Naive thymus-derived CD4-positive, alpha-beta T cell (primary cell): ENCODE measurements at regions not wholly inside any gene's neighbourhood (a gene's known extent, or its start where the extent isn't known, plus 50 kb on each side); places are given as distances from the start of the nearest gene placed in this dataset.

ENCODE experiments used
- ATAC-seq: fragments of 150-1000 bp; cut with Tn5 transposase; 2 replicates; pipeline ENCODE4 v1.10.0; 2021; ENCODE audit warnings: mild to moderate bottlenecking, moderate library complexity
- CTCF ChIA-PET: fragments of 350-600 bp; sonication (Branson Sonifier 250); formaldehyde crosslinking; loops from one replicate; lab custom pipeline; 2021; ENCODE audit warnings: antibody characterized with exemption; lab: Charles Lee
- POLR2A ChIA-PET: fragments of 350-600 bp; sonication (Branson Sonifier 250); formaldehyde crosslinking; loops from one replicate; lab custom pipeline; 2021; ENCODE audit warnings: antibody characterized with exemption, inconsistent platforms; lab: Charles Lee
- DNase-seq, 9 donors: peaks; one replicate each; pipeline versions ENCODE4 v3.0.0 to v3.0.0-alpha.2; 2020 to 2022; ENCODE audit warnings: mixed read lengths in 1 of 9
- H3K27ac ChIP-seq: one replicate; pipeline ENCODE4 v1.7.0; 2013; ENCODE audit warnings: mild to moderate bottlenecking, low read depth, low read length, moderate library complexity
- H3K27me3 ChIP-seq, 2 donors: one replicate each; pipeline ENCODE4 v1.7.0; 2013; ENCODE audit warnings: low read length in 2 of 2, mild to moderate bottlenecking in 2 of 2, moderate library complexity in 2 of 2; ENCODE audit not compliant: control insufficient read depth in 2 of 2, insufficient read depth in 2 of 2
- H3K36me3 ChIP-seq, 3 experiments: 1 replicate in 2 of 3; 2 replicates in 1 of 3; pipeline ENCODE4 v1.7.0; 2013; ENCODE audit warnings: low read length in 3 of 3, mild to moderate bottlenecking in 3 of 3, moderate library complexity in 1 of 3; ENCODE audit not compliant: insufficient read depth in 3 of 3, control insufficient read depth in 2 of 3
- H3K4me1 ChIP-seq, 2 donors: one replicate each; pipeline ENCODE4 v1.7.0; 2013; ENCODE audit warnings: low read length in 2 of 2, mild to moderate bottlenecking in 2 of 2, moderate library complexity in 1 of 2; ENCODE audit not compliant: control insufficient read depth in 2 of 2, insufficient read depth in 2 of 2
- H3K4me3 ChIP-seq: 2 replicates; pipeline ENCODE4 v1.7.0; 2013; ENCODE audit warnings: mild to moderate bottlenecking, low read length
- H3K9me3 ChIP-seq, 3 experiments: 1 replicate in 2 of 3; 2 replicates in 1 of 3; pipeline ENCODE4 v1.7.0; 2013; ENCODE audit warnings: low read length in 3 of 3; ENCODE audit not compliant: control insufficient read depth in 2 of 3
- H3K27ac Mint-ChIP-seq, 9 donors: one replicate each; pipeline ENCODE4 v1.8.0; 2020 to 2022; ENCODE audit warnings: mixed read lengths in 9 of 9, mild to moderate bottlenecking in 8 of 9, moderate library complexity in 5 of 9, inconsistent platforms in 2 of 9
- H3K27me3 Mint-ChIP-seq, 5 donors: one replicate each; pipeline ENCODE4 v1.8.0; 2021 to 2022; ENCODE audit warnings: mixed read lengths in 5 of 5, mild to moderate bottlenecking in 1 of 5
- H3K36me3 Mint-ChIP-seq, 5 donors: one replicate each; pipeline ENCODE4 v1.8.0; 2020 to 2022; ENCODE audit warnings: mixed read lengths in 5 of 5, mild to moderate bottlenecking in 3 of 5, inconsistent platforms in 1 of 5
- H3K4me1 Mint-ChIP-seq, 7 donors: one replicate each; pipeline ENCODE4 v1.8.0; 2020 to 2022; ENCODE audit warnings: mixed read lengths in 7 of 7, mild to moderate bottlenecking in 3 of 7, inconsistent platforms in 1 of 7
- H3K4me3 Mint-ChIP-seq, 10 donors: one replicate each; pipeline ENCODE4 v1.8.0; 2020 to 2022; ENCODE audit warnings: mild to moderate bottlenecking in 10 of 10, mixed read lengths in 10 of 10, moderate library complexity in 6 of 10, inconsistent platforms in 2 of 10
- H3K9me3 Mint-ChIP-seq, 11 donors: one replicate each; pipeline ENCODE4 v1.8.0; 2020 to 2022; ENCODE audit warnings: mixed read lengths in 11 of 11, mild to moderate bottlenecking in 4 of 11, inconsistent platforms in 1 of 11, moderate library complexity in 1 of 11
- intact Hi-C, 2 donors: fragments of 100-400 bp; cut with micrococcal nuclease; formaldehyde crosslinking; loops; one replicate each; pipeline ENCODE4 v1.15.1; 2023

DNA sequence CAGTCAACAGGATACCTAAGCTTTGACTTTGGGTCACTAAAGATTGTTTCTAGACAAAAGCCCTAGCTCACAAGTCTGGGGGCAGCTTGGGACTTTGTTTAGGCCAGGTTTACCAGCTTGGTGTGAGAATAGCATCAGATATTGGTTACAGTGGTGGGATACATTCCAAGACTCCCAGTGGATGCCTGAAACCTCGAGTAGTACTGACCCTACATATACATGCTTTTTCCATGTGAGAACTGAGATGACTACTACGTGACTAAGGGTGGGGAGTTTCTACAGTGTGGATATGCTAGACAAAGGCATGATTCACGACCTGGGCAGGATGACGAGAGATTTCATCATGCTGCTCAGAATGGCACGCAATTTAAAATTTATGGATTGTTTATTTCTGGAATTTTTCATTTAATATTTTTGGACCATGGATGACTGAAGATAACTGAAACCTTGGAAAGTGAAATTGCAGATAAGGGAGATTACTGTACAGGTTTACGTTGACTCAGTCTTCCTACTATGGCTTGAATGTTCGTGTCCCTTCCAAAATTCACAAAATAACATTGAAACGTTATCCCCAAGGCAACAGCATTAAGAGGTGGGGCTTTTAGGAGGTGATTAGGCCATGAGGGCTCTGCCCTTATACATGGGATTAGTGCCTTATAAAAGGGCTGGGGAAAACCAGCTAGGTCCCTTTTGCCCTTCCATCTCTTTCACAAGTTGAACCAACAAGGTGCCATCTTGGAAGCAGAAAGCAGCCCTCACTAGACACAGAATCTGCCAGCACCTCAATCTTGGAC lies 50.2 kb upstream of the CTAGE1 start:
- intact Hi-C loops = no loop called here
- CTCF ChIA-PET = no interaction called here

GRCh38 chr18:22468554-22468891 lies 50.8 kb upstream of the CTAGE1 start:
- no peaks in the 10 kb centered on the region for H3K27me3 ChIP-seq
- ATAC-seq (no peak), DNase-seq (no peak)
- Mint-ChIP-seq H3K4me3 (no peak overlapping the region), H3K36me3 (peaks cover 0 to 4% (median 0%) of the 10 kb centered on the region in 5 donors), H3K27me3 (peaks cover 0 to 5% (median 0%) of the 10 kb centered on the region in 5 donors), H3K4me1 (peaks cover 0 to 2% (median 0%) of the 10 kb centered on the region in 7 donors), H3K27ac (no peak overlapping the region), H3K9me3 (peaks cover 0 to 13% (median 4%) of the 10 kb centered on the region in 11 donors)
- H3K4me1 ChIP-seq = peaks cover 0 to 15% of the 10 kb centered on the region in 2 donors
- H3K27ac ChIP-seq = no peak overlapping the region
- H3K36me3 ChIP-seq = no peaks in the 10 kb centered on the region
- CTCF ChIA-PET = no interaction called here
- no peak overlapping the region for H3K4me3 ChIP-seq
- intact Hi-C loops = no loop called here
- POLR2A ChIA-PET = no interaction called here
- H3K9me3 ChIP-seq = no peaks in the 10 kb centered on the region

More for the DNA sequence above, 50.2 kb upstream of the CTAGE1 start:
- Mint-ChIP-seq H3K36me3 (peaks cover 0 to 4% (median 0%) of the 10 kb centered on the region in 5 donors), H3K4me1 (peaks cover 0 to 2% (median 0%) of the 10 kb centered on the region in 7 donors), H3K4me3 (no peak overlapping the region), H3K27me3 (peaks cover 0 to 5% (median 0%) of the 10 kb centered on the region in 5 donors), H3K27ac (no peak overlapping the region), H3K9me3 (peaks cover 0 to 13% (median 3%) of the 10 kb centered on the region in 11 donors)
- ATAC-seq = no peak
- no peaks in the 10 kb centered on the region for H3K9me3 ChIP-seq
- H3K36me3 ChIP-seq = no peaks in the 10 kb centered on the region
- H3K27me3 ChIP-seq = no peaks in the 10 kb centered on the region
- no peak overlapping the region for H3K27ac ChIP-seq
- no peak for DNase-seq
- H3K4me1 ChIP-seq = peaks cover 0 to 15% of the 10 kb centered on the region in 2 donors
- H3K4me3 ChIP-seq = no peak overlapping the region
- POLR2A ChIA-PET = no interaction called here

DNA sequence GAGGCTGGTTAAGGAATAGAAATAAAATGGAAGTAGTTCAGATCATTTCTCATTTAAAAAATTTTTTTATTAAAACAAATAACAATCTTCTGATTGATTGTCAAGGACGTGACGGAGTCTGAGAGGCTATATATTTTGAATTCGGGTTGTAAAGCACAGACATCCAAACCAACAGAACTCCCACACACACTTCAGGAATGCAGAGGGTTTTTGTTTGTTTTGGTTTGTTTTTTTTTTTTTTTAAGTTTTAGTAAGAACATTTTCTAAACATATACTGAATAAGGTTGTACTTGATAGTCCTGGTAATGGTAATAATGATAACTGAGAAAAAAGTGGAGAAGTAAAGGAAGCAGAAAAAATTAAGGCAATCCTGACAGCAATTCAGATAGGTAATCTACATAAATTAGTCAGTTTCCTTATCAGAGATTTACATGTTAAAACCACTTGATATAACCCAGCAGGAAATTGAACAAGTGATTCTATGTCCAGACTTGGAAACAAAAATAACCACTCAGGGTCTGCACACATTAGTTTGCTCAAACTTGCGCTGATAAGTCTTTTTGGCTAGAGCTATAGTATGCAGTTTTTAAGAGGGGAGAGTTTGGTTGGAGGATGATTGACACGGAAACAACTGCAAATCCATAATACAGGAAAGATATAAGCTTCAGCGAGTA lies 51.5 kb upstream of the CTAGE1 start:
- Histone ChIP-seq H3K4me3 (no peak overlapping the region), H3K36me3 (no peaks in the 10 kb centered on the region), H3K9me3 (no peaks in the 10 kb centered on the region), H3K27ac (no peak overlapping the region), H3K27me3 (no peaks in the 10 kb centered on the region), H3K4me1 (peaks cover 0 to 15% of the 10 kb centered on the region in 2 donors)
- CTCF ChIA-PET = no interaction called here
- peaks cover 0 to 11% (median 4%) of the 10 kb centered on the region in 5 donors for H3K27me3 Mint-ChIP-seq
- peaks cover 0 to 2% (median 0%) of the 10 kb centered on the region in 7 donors for H3K4me1 Mint-ChIP-seq
- intact Hi-C loops = no loop called here
- no peak for DNase-seq
- ATAC-seq = no peak
- H3K36me3 Mint-ChIP-seq = peaks cover 0 to 4% (median 0%) of the 10 kb centered on the region in 5 donors
- POLR2A ChIA-PET = no interaction called here
- H3K27ac Mint-ChIP-seq = no peak overlapping the region
- no peak overlapping the region for H3K4me3 Mint-ChIP-seq
- H3K9me3 Mint-ChIP-seq = peaks cover 0 to 13% (median 4%) of the 10 kb centered on the region in 11 donors

DNA sequence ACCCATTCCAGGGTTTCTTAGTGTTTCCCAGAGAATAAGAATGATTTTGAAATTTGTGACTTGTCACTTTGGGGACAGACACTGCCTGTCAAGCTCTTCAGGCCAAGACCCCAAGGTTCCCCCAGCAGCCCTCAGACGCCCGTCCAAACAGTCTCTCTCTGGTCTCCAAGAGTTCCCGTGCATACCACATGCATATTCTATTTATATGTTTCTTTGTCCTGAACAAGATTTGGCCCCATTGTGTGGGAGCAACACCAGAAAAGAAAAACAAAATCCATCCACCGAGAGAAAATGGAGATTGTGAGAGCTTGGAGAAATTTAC lies 52.2 kb upstream of the CTAGE1 start:
- DNase-seq = no peak
- ChIA-PET POLR2A (no interaction called here), CTCF (no interaction called here)
- Histone ChIP-seq H3K27ac (no peak overlapping the region), H3K27me3 (no peaks in the 10 kb centered on the region), H3K4me1 (peaks cover 0 to 15% of the 10 kb centered on the region in 2 donors), H3K36me3 (no peaks in the 10 kb centered on the region), H3K9me3 (no peaks in the 10 kb centered on the region), H3K4me3 (no peak overlapping the region)
- Mint-ChIP-seq H3K4me1 (peaks cover 0 to 2% (median 0%) of the 10 kb centered on the region in 7 donors), H3K27ac (no peak overlapping the region), H3K4me3 (no peak overlapping the region), H3K9me3 (peaks cover 0 to 8% (median 4%) of the 10 kb centered on the region in 11 donors), H3K36me3 (peaks cover 0 to 4% (median 0%) of the 10 kb centered on the region in 5 donors), H3K27me3 (peaks cover 0 to 11% (median 4%) of the 10 kb centered on the region in 5 donors)
- ATAC-seq = no peak
- intact Hi-C loops = no loop called here

GRCh38 chr18:22470248-22471235 lies 52.8 kb upstream of the CTAGE1 start:
- no peak overlapping the region for H3K4me3 Mint-ChIP-seq
- no peaks in the 10 kb centered on the region for H3K36me3 ChIP-seq
- DNase-seq (no peak), ATAC-seq (no peak)
- peaks cover 0 to 11% (median 10%) of the 10 kb centered on the region in 5 donors for H3K27me3 Mint-ChIP-seq
- ChIA-PET CTCF (no interaction called here), POLR2A (no interaction called here)
- peaks cover 0 to 14% of the 10 kb centered on the region in 2 donors for H3K4me1 ChIP-seq
- peaks cover 0 to 2% (median 0%) of the 10 kb centered on the region in 7 donors for H3K4me1 Mint-ChIP-seq
- intact Hi-C loops = no loop called here
- no peak overlapping the region for H3K27ac Mint-ChIP-seq
- H3K9me3 ChIP-seq = no peaks in the 10 kb centered on the region
- H3K27me3 ChIP-seq = no peaks in the 10 kb centered on the region
- peaks cover 0 to 13% (median 4%) of the 10 kb centered on the region in 11 donors for H3K9me3 Mint-ChIP-seq
- no peak overlapping the region for H3K4me3 ChIP-seq
- H3K27ac ChIP-seq = no peak overlapping the region
- H3K36me3 Mint-ChIP-seq = peaks cover 0 to 5% (median 0%) of the 10 kb centered on the region in 5 donors

GRCh38 chr18:22471546-22472131 lies 53.9 kb upstream of the CTAGE1 start:
- ChIA-PET CTCF (no interaction called here), POLR2A (no interaction called here)
- H3K27me3 Mint-ChIP-seq = peaks cover 0 to 14% (median 10%) of the 10 kb centered on the region in 5 donors
- H3K27ac Mint-ChIP-seq = no peak overlapping the region
- H3K4me3 Mint-ChIP-seq = no peak overlapping the region
- Histone ChIP-seq H3K27me3 (no peaks in the 10 kb centered on the region), H3K9me3 (no peaks in the 10 kb centered on the region), H3K36me3 (no peaks in the 10 kb centered on the region), H3K4me1 (peaks cover 0 to 3% of the 10 kb centered on the region in 2 donors), H3K4me3 (no peak overlapping the region), H3K27ac (no peak overlapping the region)
- intact Hi-C loops = no loop called here
- DNase-seq (no peak), ATAC-seq (no peak)
- peaks cover 0 to 13% (median 4%) of the 10 kb centered on the region in 11 donors for H3K9me3 Mint-ChIP-seq
- H3K36me3 Mint-ChIP-seq = peaks cover 0 to 5% (median 0%) of the 10 kb centered on the region in 5 donors
- peaks cover 0 to 1% (median 0%) of the 10 kb centered on the region in 7 donors for H3K4me1 Mint-ChIP-seq
